Esophagus muscularis mucosa (tissue), 4 donors: ENCODE measurements at regions not wholly inside any gene's neighbourhood (a gene's known extent, or its start where the extent isn't known, plus 50 kb on each side); places are given as distances from the start of the nearest gene placed in this dataset.

Experiments
- DNase-seq: peaks from one replicate; pipeline ENCODE4 v3.0.0-alpha.2; 2017; ENCODE audit errors: extremely low spot score
- H3K27ac ChIP-seq, 4 donors: fragments of 200-600 bp; sonication (generic); replicated peaks in 1 of 4; 1 replicate in 3 of 4; 2 replicates in 1 of 4; pipeline ENCODE4 v1.5.1; 2016 to 2019; ENCODE audit warnings: mild to moderate bottlenecking in 1 of 4
- H3K27me3 ChIP-seq, 4 donors: fragments of 200-600 bp; sonication (generic); one replicate each; pipeline versions ENCODE4 v1.5.1 to v1.6.0; 2016 to 2019
- H3K36me3 ChIP-seq, 4 donors: fragments of 200-600 bp; sonication (generic); one replicate each; pipeline ENCODE4 v1.5.1; 2016 to 2019
- H3K4me1 ChIP-seq, 4 donors: fragments of 200-600 bp; sonication (generic); one replicate each; pipeline ENCODE4 v1.5.1; 2016 to 2019
- H3K4me3 ChIP-seq, 4 donors: fragments of 200-600 bp; sonication (generic); 1 replicate in 2 of 4; 2 replicates in 2 of 4; pipeline ENCODE4 v1.5.1; 2016 to 2019; ENCODE audit warnings: mild to moderate bottlenecking in 4 of 4, moderate library complexity in 1 of 4
- H3K9me3 ChIP-seq, 4 donors: fragments of 200-600 bp; sonication (generic); 1 replicate in 3 of 4; 2 replicates in 1 of 4; pipeline ENCODE4 v1.5.1; 2016 to 2019
- CTCF ChIP-seq, 3 experiments: fragments of 200-600 bp in 2 of 3; fragments of 450-650 bp in 1 of 3; sonication (generic) in 2 of 3; IDR thresholded peaks; one replicate each; pipeline ENCODE4 v1.5.1; 2017 to 2019; ENCODE audit warnings: antibody characterized with exemption in 3 of 3, mild to moderate bottlenecking in 2 of 3, moderate library complexity in 1 of 3
- EP300 ChIP-seq: sonication (generic); formaldehyde crosslinking; IDR thresholded peaks from one replicate; pipeline ENCODE4 v1.6.1; 2017; ENCODE audit warnings: antibody characterized with exemption
- POLR2A ChIP-seq: fragments of 450-650 bp; IDR thresholded peaks from one replicate; pipeline ENCODE4 v1.6.1; 2017; ENCODE audit warnings: antibody characterized with exemption, moderate library complexity, mild to moderate bottlenecking, low read depth
- POLR2AphosphoS5 ChIP-seq, 2 donors: sonication (generic); formaldehyde crosslinking; IDR thresholded peaks; one replicate each; pipeline ENCODE4 v1.6.1; 2017; ENCODE audit warnings: antibody characterized with exemption in 2 of 2
- WGBS: methylation state at CpG from one replicate; pipeline ENCODE4 v1.1.5; 2018; 5-methylcytosine and 5-hydroxymethylcytosine counted together
- intact Hi-C: fragments of 100-400 bp; cut with DNase I; formaldehyde crosslinking; loops from one replicate; pipeline ENCODE4 v1.15.1; 2023

DNA sequence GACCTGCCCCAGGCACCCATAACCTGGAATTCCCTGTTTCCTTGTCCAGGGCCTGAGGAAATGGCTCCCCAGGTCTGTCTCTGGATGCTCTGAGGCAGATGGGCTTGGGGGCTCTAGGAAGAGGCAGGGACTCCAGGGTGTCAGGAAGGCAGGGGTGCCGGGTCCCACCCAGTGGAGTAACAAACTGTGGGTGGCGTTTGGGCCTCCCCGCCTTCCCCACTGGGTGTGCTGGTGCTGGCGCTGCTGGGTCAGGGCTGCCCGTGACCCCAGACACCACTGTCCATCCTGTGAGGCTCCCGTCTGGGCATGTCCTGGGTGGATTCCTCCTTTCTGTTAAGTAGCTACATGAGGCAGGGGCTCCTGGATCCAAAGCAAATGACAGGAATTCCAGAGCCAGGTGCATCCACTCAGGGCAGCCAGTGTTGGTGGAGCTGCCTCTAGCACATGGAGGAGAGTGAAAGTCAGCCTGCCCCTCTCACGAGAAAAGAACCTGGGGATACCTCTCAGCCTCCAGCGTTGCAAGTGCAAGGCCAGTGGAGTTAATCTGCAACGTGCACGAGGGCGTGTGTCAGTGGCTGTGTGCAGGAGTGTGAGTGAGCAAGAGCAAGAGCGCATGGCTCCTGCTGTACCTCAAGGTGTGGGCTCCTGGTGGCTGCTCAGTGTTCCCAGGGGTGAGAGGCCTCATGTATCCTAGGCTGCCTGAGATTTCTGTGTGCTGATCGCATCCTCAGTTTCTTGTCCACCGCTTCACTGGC lies 403.1 kb downstream of the TMEM121 start:
- 87% methylated on average over 6 of the region's 14 CpGs for WGBS
- Histone ChIP-seq H3K27ac (no peak overlapping the region), H3K9me3 (peaks cover 0 to 5% (median 3%) of the 10 kb centered on the region in 4 donors), H3K27me3 (peaks cover 0 to 22% (median 0%) of the 10 kb centered on the region in 4 donors), H3K36me3 (no peaks in the 10 kb centered on the region), H3K4me1 (no peaks in the 10 kb centered on the region), H3K4me3 (no peak overlapping the region)
- TF ChIP-seq POLR2A (no peak), CTCF (IDR thresholded peaks at IDR 0.05) (no peak), POLR2AphosphoS5 (IDR thresholded peaks at IDR 0.05) (no peak), EP300 (no peak)
- no peak for DNase-seq
- intact Hi-C loops = no loop called here

GRCh38 chr14:105930572-105930971 lies 404.2 kb downstream of the TMEM121 start:
- intact Hi-C loops = no loop called here
- Histone ChIP-seq H3K9me3 (peaks cover 0 to 13% (median 9%) of the 10 kb centered on the region in 4 donors), H3K4me3 (no peak overlapping the region), H3K4me1 (no peaks in the 10 kb centered on the region), H3K27me3 (peaks cover 0 to 22% (median 0%) of the 10 kb centered on the region in 4 donors), H3K27ac (no peak overlapping the region), H3K36me3 (no peaks in the 10 kb centered on the region)
- TF ChIP-seq POLR2AphosphoS5 (IDR thresholded peaks at IDR 0.05) (no peak), CTCF (IDR thresholded peaks at IDR 0.05) (no peak), POLR2A (no peak), EP300 (no peak)
- 86% methylated on average over 5 of the region's 5 CpGs for WGBS
- DNase-seq = no peak

- Histone ChIP-seq H3K27ac (no peak overlapping the region), H3K9me3 (peaks cover 0 to 16% (median 11%) of the 10 kb centered on the region in 4 donors), H3K4me1 (no peaks in the 10 kb centered on the region), H3K36me3 (no peaks in the 10 kb centered on the region), H3K4me3 (no peak overlapping the region), H3K27me3 (peaks cover 0 to 22% (median 0%) of the 10 kb centered on the region in 4 donors)
- no peak for DNase-seq
- intact Hi-C loops = no loop called here
- TF ChIP-seq POLR2AphosphoS5 (IDR thresholded peaks at IDR 0.05) (no peak), POLR2A (no peak), CTCF (IDR thresholded peaks at IDR 0.05) (no peak), EP300 (no peak)
- WGBS = 72% methylated on average over 13 of the region's 13 CpGs
Measured at GRCh38 chr14:105931808-105932483, 405.6 kb downstream of the TMEM121 start.

DNA sequence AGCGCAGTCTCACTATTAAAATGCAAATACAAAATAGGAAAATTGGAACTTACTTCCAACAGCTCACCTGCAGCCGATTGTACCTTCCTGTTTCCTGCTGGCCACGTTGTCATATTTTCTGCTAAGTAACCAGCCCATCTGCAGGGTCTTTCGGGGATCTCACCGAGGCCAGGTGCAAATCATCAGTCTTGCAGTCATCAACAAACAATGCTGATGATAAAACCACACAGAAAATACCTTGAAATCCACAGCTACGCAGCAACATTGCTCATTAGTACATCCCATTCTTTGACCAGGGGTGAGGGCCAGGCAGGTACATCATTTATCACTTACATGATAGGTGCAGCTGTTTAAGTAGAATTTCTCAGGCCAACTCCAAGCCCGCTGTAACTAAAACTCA lies 406.9 kb downstream of the TMEM121 start:
- intact Hi-C loops = no loop called here
- WGBS = 72% methylated on average over 7 of the region's 7 CpGs

More for the DNA sequence above, 406.9 kb downstream of the TMEM121 start:
- Histone ChIP-seq H3K4me3 (no peak overlapping the region), H3K36me3 (no peaks in the 10 kb centered on the region), H3K27ac (no peak overlapping the region), H3K9me3 (peaks cover 0 to 28% (median 19%) of the 10 kb centered on the region in 4 donors), H3K27me3 (peaks cover 0 to 29% (median 0%) of the 10 kb centered on the region in 4 donors), H3K4me1 (no peaks in the 10 kb centered on the region)
- TF ChIP-seq CTCF (IDR thresholded peaks at IDR 0.05) = no peak
- no peak for DNase-seq
